Colonic mucosa (tissue), 4 donors: ENCODE measurements at regions not wholly inside any gene's neighbourhood (a gene's known extent, or its start where the extent isn't known, plus 50 kb on each side); places are given as distances from the start of the nearest gene placed in this dataset.

Experiments used
- DNase-seq: peaks from one replicate; pipeline ENCODE4 v3.0.0-alpha.2; 2020
- H3K27ac ChIP-seq: fragments of 200-600 bp; one replicate; pipeline ENCODE4 v1.8.0; 2021
- H3K27me3 ChIP-seq: fragments of 200-600 bp; one replicate; pipeline ENCODE4 v1.8.0; 2021
- H3K36me3 ChIP-seq: fragments of 200-600 bp; one replicate; pipeline ENCODE4 v1.8.0; 2021
- H3K4me1 ChIP-seq: fragments of 200-600 bp; one replicate; pipeline ENCODE4 v1.8.0; 2021; ENCODE audit warnings: mild to moderate bottlenecking
- H3K4me3 ChIP-seq: fragments of 200-600 bp; one replicate; pipeline ENCODE4 v1.8.0; 2021
- H3K9ac ChIP-seq, 2 donors: one replicate each; pipeline ENCODE4 v1.7.0; 2013; ENCODE audit warnings: control low read depth in 2 of 2, low read depth in 2 of 2, low read length in 2 of 2
- H3K9me3 ChIP-seq: fragments of 200-600 bp; one replicate; pipeline ENCODE4 v1.8.0; 2021
- intact Hi-C: fragments of 100-400 bp; cut with DNase I; formaldehyde crosslinking; loops from one replicate; pipeline ENCODE4 v1.14.1; 2022
- TF ChIP-seq, protein P1 (sequence below): fragments of 200-600 bp; IDR thresholded peaks from one replicate; pipeline ENCODE4 v1.8.0; 2022; ENCODE audit warnings: antibody characterized with exemption, mild to moderate bottlenecking
- donor health status: healthy.
- donor health status: DM: no; HTN: no; CAD: no.
- donor health status: DM: no; HTN: no; CAD: no.

- no peak for DNase-seq
- no peaks in the 10 kb centered on the region for H3K9me3 ChIP-seq
- TF ChIP-seq, protein P1, sequence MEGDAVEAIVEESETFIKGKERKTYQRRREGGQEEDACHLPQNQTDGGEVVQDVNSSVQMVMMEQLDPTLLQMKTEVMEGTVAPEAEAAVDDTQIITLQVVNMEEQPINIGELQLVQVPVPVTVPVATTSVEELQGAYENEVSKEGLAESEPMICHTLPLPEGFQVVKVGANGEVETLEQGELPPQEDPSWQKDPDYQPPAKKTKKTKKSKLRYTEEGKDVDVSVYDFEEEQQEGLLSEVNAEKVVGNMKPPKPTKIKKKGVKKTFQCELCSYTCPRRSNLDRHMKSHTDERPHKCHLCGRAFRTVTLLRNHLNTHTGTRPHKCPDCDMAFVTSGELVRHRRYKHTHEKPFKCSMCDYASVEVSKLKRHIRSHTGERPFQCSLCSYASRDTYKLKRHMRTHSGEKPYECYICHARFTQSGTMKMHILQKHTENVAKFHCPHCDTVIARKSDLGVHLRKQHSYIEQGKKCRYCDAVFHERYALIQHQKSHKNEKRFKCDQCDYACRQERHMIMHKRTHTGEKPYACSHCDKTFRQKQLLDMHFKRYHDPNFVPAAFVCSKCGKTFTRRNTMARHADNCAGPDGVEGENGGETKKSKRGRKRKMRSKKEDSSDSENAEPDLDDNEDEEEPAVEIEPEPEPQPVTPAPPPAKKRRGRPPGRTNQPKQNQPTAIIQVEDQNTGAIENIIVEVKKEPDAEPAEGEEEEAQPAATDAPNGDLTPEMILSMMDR, result no peak
- intact Hi-C loops, result no loop called here
- no peaks in the 10 kb centered on the region for H3K36me3 ChIP-seq
- H3K27me3 ChIP-seq, result no peaks in the 10 kb centered on the region
- H3K4me3 ChIP-seq, result no peak overlapping the region
- no peak overlapping the region for H3K27ac ChIP-seq
- H3K9ac ChIP-seq, result no peak overlapping the region
- no peaks in the 10 kb centered on the region for H3K4me1 ChIP-seq
Measured at GRCh38 chr21:20418353-20418752, 579.9 kb upstream of the NCAM2 start.

DNA sequence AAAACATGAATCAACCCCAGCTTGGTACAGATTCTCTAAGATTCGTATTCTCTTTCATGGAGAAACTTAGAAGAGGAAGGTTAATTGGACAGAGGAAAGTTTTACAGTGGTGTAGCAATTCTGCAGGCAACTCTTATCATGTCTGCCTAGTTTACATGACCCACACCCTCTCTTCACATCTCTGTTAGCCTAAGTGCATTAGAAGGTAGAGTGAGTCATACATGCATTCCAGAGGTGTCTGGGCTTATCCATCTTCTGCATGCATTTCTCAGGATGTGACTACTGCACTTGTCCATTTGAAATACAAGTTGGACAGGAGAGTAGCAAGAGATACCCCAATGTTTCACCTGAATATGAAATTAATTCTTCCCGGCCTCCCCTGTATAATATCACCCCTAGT lies 578.4 kb upstream of the NCAM2 start:
- Histone ChIP-seq H3K36me3 (no peaks in the 10 kb centered on the region), H3K4me3 (no peak overlapping the region), H3K9ac (no peak overlapping the region), H3K4me1 (no peaks in the 10 kb centered on the region), H3K27ac (no peak overlapping the region), H3K9me3 (no peaks in the 10 kb centered on the region), H3K27me3 (no peaks in the 10 kb centered on the region)
- intact Hi-C loops, result no loop called here
- no peak for DNase-seq
- TF ChIP-seq, protein P1, result no peak

DNA sequence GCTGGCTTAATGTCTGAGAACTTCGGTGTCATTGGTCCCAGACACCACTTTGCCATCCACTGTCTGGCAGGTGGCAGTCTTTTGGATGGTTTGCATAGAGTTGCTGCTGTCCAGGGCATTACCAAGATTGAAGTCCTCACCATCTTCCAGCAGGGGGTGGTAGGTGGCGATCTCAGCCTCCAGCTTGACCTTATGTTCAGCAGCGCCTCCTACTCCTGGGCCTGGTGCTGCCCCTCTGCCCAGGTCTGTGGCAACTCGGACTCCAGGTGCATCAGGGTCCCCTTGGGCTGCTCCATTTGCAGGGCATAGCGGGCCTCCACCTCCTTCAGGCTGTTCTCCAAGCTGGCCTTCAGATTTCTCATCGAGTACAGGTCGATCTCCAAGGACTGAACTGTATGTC lies 573.3 kb upstream of the NCAM2 start:
- no peak for DNase-seq
- no peak overlapping the region for H3K27ac ChIP-seq
- TF ChIP-seq, protein P1, result no peak
- no peaks in the 10 kb centered on the region for H3K36me3 ChIP-seq
- H3K4me3 ChIP-seq, result no peak overlapping the region
- intact Hi-C loops, result no loop called here
- no peaks in the 10 kb centered on the region for H3K9me3 ChIP-seq
- H3K9ac ChIP-seq, result no peak overlapping the region
- no peaks in the 10 kb centered on the region for H3K4me1 ChIP-seq
- H3K27me3 ChIP-seq, result no peaks in the 10 kb centered on the region

DNA sequence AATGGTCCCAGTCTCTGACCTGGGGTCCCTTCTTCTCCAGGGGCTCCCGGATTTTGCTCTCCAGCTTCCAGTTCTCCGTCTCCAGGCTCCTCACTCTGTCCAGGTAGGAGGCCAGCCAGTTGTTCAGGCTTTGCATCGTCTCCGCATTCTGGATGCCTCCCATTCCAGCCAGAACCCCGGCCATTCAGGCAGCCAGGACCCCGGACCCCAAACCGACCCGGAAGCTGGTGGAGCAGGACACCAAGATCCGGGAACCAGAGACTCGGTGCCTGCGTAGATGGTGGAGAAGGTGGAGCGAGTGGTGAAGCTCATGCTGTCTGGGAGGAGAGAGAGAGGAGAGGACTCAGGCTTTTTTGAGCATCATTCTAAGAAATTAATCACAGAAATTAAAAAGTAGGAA lies 572.4 kb upstream of the NCAM2 start:
- no peaks in the 10 kb centered on the region for H3K36me3 ChIP-seq

DNA sequence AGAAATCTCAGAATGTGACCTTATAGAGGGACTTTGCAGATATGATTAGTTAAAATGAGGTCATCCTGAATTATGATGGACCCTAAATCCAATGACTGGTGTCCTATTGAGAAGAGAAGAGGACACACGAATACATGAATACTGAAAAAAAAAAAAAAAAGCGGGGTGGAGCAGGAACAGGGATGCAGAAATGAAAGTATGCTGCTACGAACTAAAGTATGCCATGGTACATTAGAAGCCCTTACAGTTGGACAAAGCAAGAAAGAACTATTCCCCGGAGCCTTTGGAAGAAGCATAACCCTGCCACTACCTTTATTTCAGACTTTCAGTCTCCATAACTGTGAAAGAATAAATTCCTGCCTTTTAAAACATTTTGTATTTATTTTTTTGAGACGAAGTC lies 557.9 kb upstream of the NCAM2 start:
- Histone ChIP-seq H3K4me3 (no peak overlapping the region), H3K9ac (no peak overlapping the region), H3K27ac (no peak overlapping the region), H3K36me3 (no peaks in the 10 kb centered on the region), H3K9me3 (no peaks in the 10 kb centered on the region), H3K4me1 (no peaks in the 10 kb centered on the region), H3K27me3 (no peaks in the 10 kb centered on the region)
- no peak for DNase-seq
- TF ChIP-seq, protein P1, result no peak
- intact Hi-C loops, result no loop called here

More for the DNA sequence above, 572.4 kb upstream of the NCAM2 start:
- Histone ChIP-seq H3K27me3 (no peaks in the 10 kb centered on the region), H3K4me3 (no peak overlapping the region), H3K4me1 (no peaks in the 10 kb centered on the region), H3K27ac (no peak overlapping the region), H3K9ac (no peak overlapping the region), H3K9me3 (no peaks in the 10 kb centered on the region)
- TF ChIP-seq, protein P1, result no peak
- no peak for DNase-seq
- intact Hi-C loops, result no loop called here
